Liver (tissue), 8 donors: ENCODE measurements at regions not wholly inside any gene's neighbourhood (a gene's known extent, or its start where the extent isn't known, plus 50 kb on each side); places are given as distances from the start of the nearest gene placed in this dataset.

Experiments
- DNase-seq: peaks from one replicate; pipeline ENCODE4 v3.0.0-alpha.2; 2017; ENCODE audit warnings: low spot score
- H3K27ac ChIP-seq, 2 donors: one replicate each; pipeline ENCODE4 v1.7.0; 2013; ENCODE audit warnings: inconsistent platforms in 2 of 2, low read length in 2 of 2, control low read depth in 1 of 2, low read depth in 1 of 2, mild to moderate bottlenecking in 1 of 2
- H3K27me3 ChIP-seq, 4 donors: one replicate each; pipeline versions ENCODE4 v1.6.1 to v1.7.0; 2013; ENCODE audit warnings: low read length in 3 of 4, inconsistent platforms in 1 of 4, mild to moderate bottlenecking in 1 of 4, moderate library complexity in 1 of 4; ENCODE audit not compliant: control insufficient read depth in 4 of 4, insufficient read depth in 4 of 4
- H3K36me3 ChIP-seq, 4 donors: one replicate each; pipeline versions ENCODE4 v1.6.1 to v1.7.0; 2013; ENCODE audit warnings: low read length in 3 of 4, mild to moderate bottlenecking in 3 of 4, low read depth in 1 of 4, moderate library complexity in 1 of 4; ENCODE audit not compliant: control insufficient read depth in 4 of 4, insufficient read depth in 3 of 4
- H3K4me1 ChIP-seq, 4 donors: one replicate each; pipeline versions ENCODE4 v1.6.1 to v1.7.0; 2013; ENCODE audit warnings: low read length in 3 of 4, mild to moderate bottlenecking in 3 of 4, moderate library complexity in 1 of 4; ENCODE audit not compliant: control insufficient read depth in 4 of 4, insufficient read depth in 4 of 4
- H3K4me3 ChIP-seq, 3 donors: one replicate each; pipeline versions ENCODE4 v1.6.1 to v1.7.0; 2013; ENCODE audit warnings: low read length in 3 of 3, control low read depth in 1 of 3, low read depth in 1 of 3, mild to moderate bottlenecking in 1 of 3
- H3K9ac ChIP-seq, 2 donors: one replicate each; pipeline ENCODE4 v1.7.0; 2013; ENCODE audit warnings: low read length in 2 of 2, mild to moderate bottlenecking in 2 of 2, moderate library complexity in 2 of 2, control low read depth in 1 of 2, low read depth in 1 of 2
- H3K9me3 ChIP-seq, 4 donors: one replicate each; pipeline versions ENCODE4 v1.6.1 to v1.7.0; 2013; ENCODE audit warnings: low read length in 3 of 4; ENCODE audit not compliant: control insufficient read depth in 4 of 4
- ATF3 ChIP-seq: IDR thresholded peaks from 2 replicates; pipeline ENCODE4 v1.6.1; 2016; ENCODE audit warnings: antibody characterized with exemption
- CTCF ChIP-seq: fragments of 150-350 bp; IDR thresholded peaks from 2 replicates; pipeline ENCODE4 v1.5.1; 2017; ENCODE audit warnings: improper control_type of control experiment, low read depth, low read length; ENCODE audit not compliant: missing input control
- EGR1 ChIP-seq, 2 donors: IDR thresholded peaks; 2 replicates each; pipeline ENCODE4 v1.6.1; 2016 to 2018; ENCODE audit warnings: antibody characterized with exemption in 2 of 2, low read depth in 2 of 2
- FOXA1 ChIP-seq: IDR thresholded peaks from 2 replicates; pipeline ENCODE4 v1.6.1; 2016; ENCODE audit warnings: antibody characterized with exemption
- FOXA2 ChIP-seq: IDR thresholded peaks from 2 replicates; pipeline ENCODE4 v1.6.1; 2016; ENCODE audit warnings: antibody characterized with exemption
- GABPA ChIP-seq, 2 donors: IDR thresholded peaks in 1 of 2; conservative IDR thresholded peaks in 1 of 2; 2 replicates each; pipeline ENCODE4 v1.6.1; 2016; ENCODE audit warnings: antibody characterized with exemption in 2 of 2, mild to moderate bottlenecking in 1 of 2, moderate library complexity in 1 of 2
- HNF4A ChIP-seq, 2 donors: conservative IDR thresholded peaks; 2 replicates each; pipeline ENCODE4 v1.6.1; 2016; ENCODE audit warnings: antibody characterized with exemption in 2 of 2, mild to moderate bottlenecking in 2 of 2
- HNF4G ChIP-seq: IDR thresholded peaks from 2 replicates; pipeline ENCODE4 v1.6.1; 2016; ENCODE audit warnings: antibody characterized with exemption
- JUND ChIP-seq, 2 donors: IDR thresholded peaks; 2 replicates each; pipeline ENCODE4 v1.6.1; 2016; ENCODE audit warnings: antibody characterized with exemption in 2 of 2
- MAX ChIP-seq: IDR thresholded peaks from 2 replicates; pipeline ENCODE4 v1.6.1; 2016; ENCODE audit warnings: antibody characterized with exemption
- NR2F2 ChIP-seq: IDR thresholded peaks from 2 replicates; pipeline ENCODE4 v1.6.1; 2016; ENCODE audit warnings: antibody characterized with exemption
- RAD21 ChIP-seq, 2 donors: IDR thresholded peaks; 2 replicates each; pipeline ENCODE4 v1.6.1; 2016; ENCODE audit warnings: antibody characterized with exemption in 2 of 2, mild to moderate bottlenecking in 2 of 2
- REST ChIP-seq: IDR thresholded peaks from 2 replicates; pipeline ENCODE4 v1.6.1; 2016; ENCODE audit warnings: antibody characterized with exemption, mild to moderate bottlenecking
- RXRA ChIP-seq, 2 donors: IDR thresholded peaks; 2 replicates each; pipeline ENCODE4 v1.6.1; 2017 to 2018; ENCODE audit warnings: antibody characterized with exemption in 2 of 2, mild to moderate bottlenecking in 1 of 2
- SP1 ChIP-seq: IDR thresholded peaks from 2 replicates; pipeline ENCODE4 v1.6.1; 2018; ENCODE audit warnings: antibody characterized with exemption, mild to moderate bottlenecking
- TAF1 ChIP-seq: conservative IDR thresholded peaks from 2 replicates; pipeline ENCODE4 v1.6.1; 2016; ENCODE audit warnings: antibody characterized with exemption, mild to moderate bottlenecking
- YY1 ChIP-seq: IDR thresholded peaks from 2 replicates; pipeline ENCODE4 v1.6.1; 2016; ENCODE audit warnings: antibody characterized with exemption, mild to moderate bottlenecking
- ZBTB33 ChIP-seq: IDR thresholded peaks from 2 replicates; pipeline ENCODE4 v1.6.1; 2016; ENCODE audit warnings: antibody characterized with exemption
- WGBS: extraction: QIAGEN DNeasy Blood & Tissue Kit; methylation state at CpG from one replicate; pipeline ENCODE4 v1.1.7; 2013; 5-methylcytosine and 5-hydroxymethylcytosine counted together
- donor health status: healthy.
- donor health status: healthy.
- donor health status: healthy.
- donor health status: healthy.
- donor health status: healthy.

GRCh38 chr4:57973819-57974218 is 863.6 kb upstream of the IGFBP7 start:
- TF ChIP-seq REST (no peak), FOXA1 (no peak), ZBTB33 (no peak), EGR1 (IDR thresholded peaks at IDR 0.05; ENCODE audit: low read depth in 2 of 2) (no peak), CTCF (no peak), NR2F2 (no peak), YY1 (no peak), HNF4G (no peak), JUND (IDR thresholded peaks at IDR 0.05) (no peak), MAX (no peak), HNF4A (conservative IDR thresholded peaks at IDR 0.05) (no peak), SP1 (no peak), FOXA2 (no peak), RXRA (IDR thresholded peaks at IDR 0.05) (no peak), RAD21 (IDR thresholded peaks at IDR 0.05) (no peak), TAF1 (no peak), GABPA (IDR thresholded peaks at IDR 0.05 in 1 of 2, conservative IDR thresholded peaks at IDR 0.05 in 1 of 2) (no peak), ATF3 (no peak)
- Histone ChIP-seq H3K36me3 (no peaks in the 10 kb centered on the region), H3K4me1 (no peaks in the 10 kb centered on the region), H3K4me3 (no peak overlapping the region), H3K9ac (no peak overlapping the region), H3K27me3 (no peaks in the 10 kb centered on the region), H3K27ac (no peak overlapping the region), H3K9me3 (no peaks in the 10 kb centered on the region)
- DNase-seq = no peak
- 72% methylated on average over 1 of the region's 1 CpG for WGBS

- no peak for DNase-seq
- Histone ChIP-seq H3K27me3 (no peaks in the 10 kb centered on the region), H3K4me3 (no peak overlapping the region), H3K36me3 (no peaks in the 10 kb centered on the region), H3K9ac (no peak overlapping the region), H3K4me1 (no peaks in the 10 kb centered on the region), H3K27ac (no peak overlapping the region), H3K9me3 (peaks cover 0 to 4% (median 0%) of the 10 kb centered on the region in 4 donors)
- no peak for TF ChIP-seq YY1
- TF ChIP-seq REST = no peak
- no peak for TF ChIP-seq EGR1 (IDR thresholded peaks at IDR 0.05; ENCODE audit: low read depth in 2 of 2)
- no peak for TF ChIP-seq GABPA (IDR thresholded peaks at IDR 0.05 in 1 of 2, conservative IDR thresholded peaks at IDR 0.05 in 1 of 2)
- TF ChIP-seq CTCF = no peak
- no peak for TF ChIP-seq NR2F2
Measured at GRCh38 chr4:57971261-57971660, 861.1 kb upstream of the IGFBP7 start.
